Astrocyte (in vitro differentiated cells and primary cell): ENCODE measurements at regions not wholly inside any gene's neighbourhood (a gene's known extent, or its start where the extent isn't known, plus 50 kb on each side); places are given as distances from the start of the nearest gene placed in this dataset.

Source experiments
- DNase-seq: peaks from one replicate; pipeline ENCODE4 v3.0.0-alpha.2; 2010; ENCODE audit warnings: low read depth
- FAIRE-seq: peaks from 2 replicates; lab custom pipeline; 2011; peaks lifted over from hg19 to GRCh38; lab: Jason Lieb, UNC
- H2AFZ ChIP-seq: 2 replicates; pipeline ENCODE4 v1.6.0; 2012; ENCODE audit warnings: low read depth, low read length, inconsistent platforms
- H3K27ac ChIP-seq: 2 replicates; pipeline ENCODE4 v1.5.1; 2011; ENCODE audit warnings: low read depth, low read length, inconsistent platforms
- H3K27me3 ChIP-seq: 2 replicates; pipeline ENCODE4 v1.6.0; 2011; ENCODE audit warnings: low read length, inconsistent platforms; ENCODE audit not compliant: insufficient read depth
- H3K36me3 ChIP-seq: 2 replicates; pipeline ENCODE4 v1.5.1; 2011; ENCODE audit warnings: low read length, inconsistent platforms; ENCODE audit not compliant: insufficient read depth
- H3K4me1 ChIP-seq: 2 replicates; pipeline ENCODE4 v1.5.1; 2011; ENCODE audit warnings: low read length, inconsistent platforms; ENCODE audit not compliant: insufficient read depth
- H3K4me2 ChIP-seq: 2 replicates; pipeline ENCODE4 v1.6.0; 2012; ENCODE audit warnings: low read length, inconsistent platforms
- H3K4me3 ChIP-seq: 2 replicates; pipeline ENCODE4 v1.5.1; 2011; ENCODE audit warnings: low read depth, mild to moderate bottlenecking, low read length, inconsistent platforms; ENCODE audit not compliant: insufficient read depth
- H3K79me2 ChIP-seq: 2 replicates; pipeline ENCODE4 v1.6.0; 2012; ENCODE audit warnings: mild to moderate bottlenecking, low read length, inconsistent platforms; ENCODE audit not compliant: insufficient read depth
- H3K9ac ChIP-seq: 2 replicates; pipeline ENCODE4 v1.6.0; 2012; ENCODE audit warnings: mild to moderate bottlenecking, low read length, inconsistent platforms
- H3K9me3 ChIP-seq: 2 replicates; pipeline ENCODE4 v1.5.1; 2012; ENCODE audit warnings: low read depth, mild to moderate bottlenecking, low read length, inconsistent platforms; ENCODE audit not compliant: insufficient read depth
- H4K20me1 ChIP-seq: 2 replicates; pipeline ENCODE4 v1.6.0; 2012; ENCODE audit warnings: low read length, inconsistent platforms; ENCODE audit not compliant: insufficient read depth
- H3K27ac Mint-ChIP-seq: one replicate; pipeline ENCODE4 v1.8.0; 2021; ENCODE audit warnings: mild to moderate bottlenecking, mixed read lengths; ENCODE audit not compliant: unreplicated experiment
- H3K27me3 Mint-ChIP-seq: one replicate; pipeline ENCODE4 v1.8.0; 2021; ENCODE audit warnings: low read depth, mixed read lengths; ENCODE audit not compliant: unreplicated experiment
- H3K36me3 Mint-ChIP-seq: one replicate; pipeline ENCODE4 v1.8.0; 2021; ENCODE audit warnings: low read depth, mixed read lengths; ENCODE audit not compliant: unreplicated experiment
- H3K4me1 Mint-ChIP-seq: one replicate; pipeline ENCODE4 v1.8.0; 2021; ENCODE audit warnings: low read depth, mixed read lengths; ENCODE audit not compliant: unreplicated experiment
- H3K4me3 Mint-ChIP-seq: one replicate; pipeline ENCODE4 v1.8.0; 2021; ENCODE audit warnings: mild to moderate bottlenecking, moderate library complexity, mixed read lengths; ENCODE audit not compliant: unreplicated experiment
- H3K9me3 Mint-ChIP-seq: one replicate; pipeline ENCODE4 v1.8.0; 2021; ENCODE audit warnings: mild to moderate bottlenecking, mixed read lengths; ENCODE audit not compliant: unreplicated experiment
- CTCF ChIP-seq: IDR thresholded peaks from 2 replicates; pipeline ENCODE4 v1.5.1; 2011; ENCODE audit warnings: low read depth, mild to moderate bottlenecking, inconsistent platforms, low read length, moderate library complexity; ENCODE audit not compliant: insufficient read depth
- EZH2 ChIP-seq: IDR thresholded peaks from 2 replicates; pipeline ENCODE4 v1.6.1; 2012; ENCODE audit warnings: mild to moderate bottlenecking, low read length, inconsistent platforms; ENCODE audit not compliant: insufficient read depth

- Histone ChIP-seq H3K27ac (no peak overlapping the region), H3K79me2 (no peaks in the 10 kb centered on the region), H3K9me3 (no peaks in the 10 kb centered on the region), H3K36me3 (no peaks in the 10 kb centered on the region), H4K20me1 (no peaks in the 10 kb centered on the region), H3K27me3 (no peaks in the 10 kb centered on the region), H3K4me2 (no peak overlapping the region), H3K4me1 (peaks cover 4% of the 10 kb centered on the region), H2AFZ (no peak overlapping the region), H3K9ac (no peak overlapping the region), H3K4me3 (no peak overlapping the region)
- FAIRE-seq (no peak), DNase-seq (no peak)
- peaks cover 2% of the 10 kb centered on the region for H3K36me3 Mint-ChIP-seq
- TF ChIP-seq EZH2 (no peak), CTCF (no peak)
- H3K4me1 Mint-ChIP-seq, result no peaks in the 10 kb centered on the region
- peaks cover 3% of the 10 kb centered on the region for H3K9me3 Mint-ChIP-seq
- no peak overlapping the region for H3K4me3 Mint-ChIP-seq
- H3K27ac Mint-ChIP-seq, result no peak overlapping the region
- peaks cover 34% of the 10 kb centered on the region for H3K27me3 Mint-ChIP-seq
Observed at GRCh38 chr2:238967031-238967977, 119.4 kb downstream of the TWIST2 start.

- Mint-ChIP-seq H3K4me3 (no peak overlapping the region), H3K9me3 (peaks cover 3% of the 10 kb centered on the region), H3K36me3 (peaks cover 2% of the 10 kb centered on the region), H3K27ac (no peak overlapping the region), H3K4me1 (no peaks in the 10 kb centered on the region), H3K27me3 (peaks cover 35% of the 10 kb centered on the region)
- no peak overlapping the region for H3K4me2 ChIP-seq
- no peaks in the 10 kb centered on the region for H3K27me3 ChIP-seq
- FAIRE-seq, result no peak
- no peak overlapping the region for H3K27ac ChIP-seq
- no peaks in the 10 kb centered on the region for H4K20me1 ChIP-seq
- TF ChIP-seq CTCF (no peak), EZH2 (no peak)
- H3K9me3 ChIP-seq, result no peaks in the 10 kb centered on the region
- H2AFZ ChIP-seq, result no peak overlapping the region
- no peaks in the 10 kb centered on the region for H3K79me2 ChIP-seq
- no peak overlapping the region for H3K4me3 ChIP-seq
- H3K4me1 ChIP-seq, result peaks cover 4% of the 10 kb centered on the region
- DNase-seq, result no peak
- H3K9ac ChIP-seq, result no peak overlapping the region
- H3K36me3 ChIP-seq, result no peaks in the 10 kb centered on the region
Observed at GRCh38 chr2:238967978-238968360, 120.1 kb downstream of the TWIST2 start.
